Kidney (tissue), 13 donors: ENCODE measurements at regions not wholly inside any gene's neighbourhood (a gene's known extent, or its start where the extent isn't known, plus 50 kb on each side); places are given as distances from the start of the nearest gene placed in this dataset.
"Not testable (repeated sequence)": the region's sequence is repeated elsewhere in the genome, so short reads cannot be mapped to it uniquely, and the experiment has no call there.

Experiments used
- DNase-seq, 5 donors: peaks; one replicate each; pipeline ENCODE4 v3.0.0-alpha.2; 2013 to 2020
- FAIRE-seq: peaks from 2 replicates; lab custom pipeline; 2012; peaks lifted over from hg19 to GRCh38; lab: Jason Lieb, UNC
- H3K27ac ChIP-seq, 2 donors: one replicate each; pipeline ENCODE4 v1.7.0; 2013; ENCODE audit warnings: low read depth in 2 of 2, low read length in 2 of 2, inconsistent platforms in 1 of 2
- H3K27me3 ChIP-seq: one replicate; pipeline ENCODE4 v1.7.1; 2013; ENCODE audit warnings: low read length, inconsistent platforms; ENCODE audit not compliant: control insufficient read depth, insufficient read depth
- H3K36me3 ChIP-seq, 3 donors: one replicate each; pipeline versions ENCODE4 v1.7.0 to v1.7.1; 2013; ENCODE audit warnings: low read length in 3 of 3, control low read depth in 1 of 3, inconsistent platforms in 1 of 3; ENCODE audit not compliant: insufficient read depth in 3 of 3, control insufficient read depth in 2 of 3
- H3K4me1 ChIP-seq, 3 donors: one replicate each; pipeline versions ENCODE4 v1.7.0 to v1.7.1; 2013; ENCODE audit warnings: low read length in 3 of 3, inconsistent platforms in 1 of 3, low read depth in 1 of 3; ENCODE audit not compliant: control insufficient read depth in 2 of 3, insufficient read depth in 2 of 3
- H3K4me3 ChIP-seq, 3 donors: one replicate each; pipeline versions ENCODE4 v1.7.0 to v1.8.1; 2013; ENCODE audit warnings: low read length in 3 of 3, control low read depth in 1 of 3, inconsistent platforms in 1 of 3
- H3K9ac ChIP-seq, 3 donors: one replicate each; pipeline versions ENCODE4 v1.7.0 to v1.7.1; 2013; ENCODE audit warnings: low read length in 3 of 3, control low read depth in 1 of 3, inconsistent platforms in 1 of 3
- H3K9me3 ChIP-seq, 3 donors: one replicate each; pipeline versions ENCODE4 v1.7.0 to v1.7.1; 2013; ENCODE audit warnings: low read length in 3 of 3, control low read depth in 1 of 3, inconsistent platforms in 1 of 3; ENCODE audit not compliant: control insufficient read depth in 2 of 3, insufficient read depth in 1 of 3
- CTCF ChIP-seq: IDR thresholded peaks from 3 replicates; pipeline ENCODE4 v1.5.1; 2012; ENCODE audit warnings: mild to moderate bottlenecking, moderate library complexity, borderline replicate concordance; ENCODE audit not compliant: insufficient read depth; ENCODE audit errors: extremely low read depth
- intact Hi-C: fragments of 100-400 bp; cut with DNase I; formaldehyde crosslinking; loops from one replicate; pipeline ENCODE4 v1.11.1; 2022
- donor health status: control.
- donor health status: control.
- donor health status: control.
- donor health status: control.
- donor health status: control.
- donor health status: DM: yes; HTN: yes; CAD: no.
- donor health status: Normal renal cell carcinoma (clear cell type).

GRCh38 chr6:91198588-91199255 lies 611.9 kb upstream of the MAP3K7 start:
- intact Hi-C loops, result no loop called here
- H3K9me3 ChIP-seq, result no peaks in the 10 kb centered on the region

GRCh38 chr6:91196729-91197128 lies 609.9 kb upstream of the MAP3K7 start:
- peak in 3 of 5 donors; percentile 17 to 72 (median 50) for DNase-seq
- Histone ChIP-seq H3K9ac (no peak overlapping the region), H3K9me3 (no peaks in the 10 kb centered on the region), H3K4me1 (no peaks in the 10 kb centered on the region), H3K27me3 (no peaks in the 10 kb centered on the region), H3K27ac (no peak overlapping the region), H3K36me3 (no peaks in the 10 kb centered on the region), H3K4me3 (no peak overlapping the region)
- FAIRE-seq, result no peak
- intact Hi-C loops, result no loop called here
- TF ChIP-seq CTCF, result no peak

More at GRCh38 chr6:91198588-91199255, 611.9 kb upstream of the MAP3K7 start:
- H3K36me3 ChIP-seq, result no peaks in the 10 kb centered on the region
- H3K27me3 ChIP-seq, result no peaks in the 10 kb centered on the region
- no peak overlapping the region for H3K9ac ChIP-seq
- no peak overlapping the region for H3K27ac ChIP-seq
- H3K4me3 ChIP-seq, result no peak overlapping the region
- no peaks in the 10 kb centered on the region for H3K4me1 ChIP-seq
- DNase-seq, result no peak
- FAIRE-seq, result no peak
- no peak for TF ChIP-seq CTCF

GRCh38 chr6:91193446-91193845 lies 606.6 kb upstream of the MAP3K7 start:
- no peaks in the 10 kb centered on the region for H3K4me1 ChIP-seq
- no peak overlapping the region for H3K9ac ChIP-seq
- H3K27me3 ChIP-seq, result no peaks in the 10 kb centered on the region
- H3K36me3 ChIP-seq, result no peaks in the 10 kb centered on the region
- H3K4me3 ChIP-seq, result no peak overlapping the region
- intact Hi-C loops, result no loop called here
- FAIRE-seq (no peak), DNase-seq (no peak)
- H3K27ac ChIP-seq, result no peak overlapping the region
- H3K9me3 ChIP-seq, result no peaks in the 10 kb centered on the region
- no peak for TF ChIP-seq CTCF

- H3K9me3 ChIP-seq, H3K4me1 ChIP-seq, H3K27ac ChIP-seq, DNase-seq, intact Hi-C loops, H3K4me3 ChIP-seq, FAIRE-seq, H3K9ac ChIP-seq, H3K27me3 ChIP-seq, H3K36me3 ChIP-seq: not testable (repeated sequence)
Measured at GRCh38 chr6:91190041-91190440, 603.2 kb upstream of the MAP3K7 start.
